Ishikawa (cell line): ENCODE measurements at regions not wholly inside any gene's neighbourhood (a gene's known extent, or its start where the extent isn't known, plus 50 kb on each side); places are given as distances from the start of the nearest gene placed in this dataset.

ENCODE experiments used
- CEBPB ChIP-seq: IDR thresholded peaks from 2 replicates; pipeline ENCODE4 v1.6.1; 2012
- CREB1 ChIP-seq: IDR thresholded peaks from 2 replicates; pipeline ENCODE4 v1.6.1; 2012; ENCODE audit warnings: low read depth
- EGR1 ChIP-seq: IDR thresholded peaks from 2 replicates; pipeline ENCODE4 v1.6.1; 2012
- EP300 ChIP-seq: IDR thresholded peaks from 2 replicates; pipeline ENCODE4 v1.6.1; 2012; ENCODE audit warnings: borderline replicate concordance
- FOXM1 ChIP-seq: IDR thresholded peaks from 2 replicates; pipeline ENCODE4 v1.6.1; 2012; ENCODE audit warnings: low read depth, borderline replicate concordance
- MAX ChIP-seq: IDR thresholded peaks from 2 replicates; pipeline ENCODE4 v1.6.1; 2012
- NFIC ChIP-seq: IDR thresholded peaks from 2 replicates; pipeline ENCODE4 v1.6.1; 2012
- RAD21 ChIP-seq: IDR thresholded peaks from 2 replicates; pipeline ENCODE4 v1.6.1; 2012; ENCODE audit warnings: low read depth
- REST ChIP-seq: IDR thresholded peaks from 2 replicates; pipeline ENCODE4 v1.6.1; 2012; ENCODE audit warnings: low read depth, mild to moderate bottlenecking
- TAF1 ChIP-seq: IDR thresholded peaks from 2 replicates; pipeline ENCODE4 v1.6.1; 2012; ENCODE audit warnings: low read depth, mild to moderate bottlenecking
- TCF12 ChIP-seq: IDR thresholded peaks from 2 replicates; pipeline ENCODE4 v1.6.1; 2012; ENCODE audit warnings: low read depth
- TEAD4 ChIP-seq: IDR thresholded peaks from 2 replicates; pipeline ENCODE4 v1.6.1; 2012
- USF1 ChIP-seq: IDR thresholded peaks from 2 replicates; pipeline ENCODE4 v1.6.1; 2012
- YY1 ChIP-seq: IDR thresholded peaks from 2 replicates; pipeline ENCODE4 v1.6.1; 2012; ENCODE audit warnings: low read depth
- ZBTB7A ChIP-seq: IDR thresholded peaks from 2 replicates; pipeline ENCODE4 v1.6.1; 2012; ENCODE audit warnings: low read depth

- no peak for TF ChIP-seq ZBTB7A
- no peak for TF ChIP-seq CREB1
- no peak for TF ChIP-seq TCF12
- TF ChIP-seq EP300, result no peak
Measured at GRCh38 chr14:38107216-38107631, 100.5 kb upstream of the SSTR1 start.

GRCh38 chr14:38108681-38109080 lies 99.0 kb upstream of the SSTR1 start:
- TF ChIP-seq EP300 (no peak), TEAD4 (no peak), TCF12 (no peak)

GRCh38 chr14:38110258-38110657 lies 97.4 kb upstream of the SSTR1 start:
- TF ChIP-seq USF1, result no peak
- no peak for TF ChIP-seq REST
- no peak for TF ChIP-seq CREB1
- TF ChIP-seq MAX, result no peak
- no peak for TF ChIP-seq RAD21

GRCh38 chr14:38111046-38111445 lies 96.7 kb upstream of the SSTR1 start:
- no peak for TF ChIP-seq TAF1
- TF ChIP-seq EGR1, result no peak
- TF ChIP-seq USF1, result no peak
- TF ChIP-seq TEAD4, result no peak
- TF ChIP-seq CEBPB, result no peak

GRCh38 chr14:38113546-38113945 lies 94.2 kb upstream of the SSTR1 start:
- TF ChIP-seq CREB1 (no peak), MAX (no peak), NFIC (no peak), EGR1 (no peak), EP300 (no peak), CEBPB (no peak)

- TF ChIP-seq RAD21 (no peak), YY1 (no peak), USF1 (no peak), EGR1 (no peak), CREB1 (no peak), FOXM1 (no peak), ZBTB7A (no peak), MAX (no peak), TAF1 (no peak), NFIC (no peak), EP300 (no peak), REST (no peak), TCF12 (no peak), TEAD4 (no peak), CEBPB (no peak)
Measured at GRCh38 chr14:38116895-38117294, 90.8 kb upstream of the SSTR1 start.

GRCh38 chr14:38120109-38120508 lies 87.6 kb upstream of the SSTR1 start:
- TF ChIP-seq ZBTB7A (no peak), CEBPB (no peak), USF1 (no peak), TCF12 (no peak), CREB1 (no peak), EGR1 (no peak), RAD21 (no peak), TEAD4 (no peak)
